ENCODE measurements at regions not wholly inside any gene's neighbourhood (a gene's known extent, or its start where the extent isn't known, plus 50 kb on each side); places are given as distances from the start of the nearest gene placed in this dataset.

DNA sequence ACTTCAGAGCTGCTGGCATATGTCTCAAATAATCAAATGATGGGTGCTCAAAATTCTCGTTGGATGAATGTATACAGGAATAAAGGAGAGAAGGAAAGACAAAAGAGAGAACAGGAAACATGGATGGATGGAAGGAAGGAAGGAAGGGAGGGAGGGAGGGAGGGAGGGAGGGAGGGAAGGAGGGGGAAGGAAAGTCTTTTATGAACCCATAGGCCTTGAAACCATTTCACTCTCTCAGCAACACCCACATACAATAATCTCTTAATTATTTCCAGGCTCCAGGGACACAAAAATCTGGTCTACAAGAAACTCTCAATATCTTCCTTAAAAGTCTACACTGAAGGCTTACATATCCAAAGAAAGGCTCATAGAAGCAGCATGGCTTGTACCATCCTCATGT lies 363.4 kb upstream of the TMPO start:
- CTCF ChIA-PET: no interaction called here

DNA sequence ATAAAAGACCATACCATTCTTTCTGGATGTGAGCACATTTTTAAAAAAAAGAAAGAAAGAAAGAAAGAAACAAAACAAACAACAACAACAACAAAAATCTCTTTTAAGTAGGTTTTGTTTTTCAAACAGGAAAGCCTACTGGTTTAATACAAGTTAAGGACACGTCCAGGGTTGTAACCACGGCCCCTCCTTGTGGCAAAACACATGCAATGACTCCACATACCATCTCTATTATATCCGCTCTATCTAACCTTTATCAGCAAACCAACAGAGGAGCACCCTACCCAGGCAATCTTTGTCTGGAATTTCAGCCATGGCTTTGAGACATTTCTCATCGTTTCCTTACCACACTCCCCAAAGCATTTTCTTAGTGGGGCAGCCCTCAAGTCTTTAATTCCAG lies 360.5 kb upstream of the TMPO start:
- Histone ChIP-seq H3K9me3 (ENCODE audit: control extremely low read depth in 1 of 3, control insufficient read depth in 2 of 3, insufficient read depth in 1 of 3, low read length in 2 of 3) (no peaks in the 10 kb centered on the region), H3K27me3 (replicated peaks in 1 of 4; ENCODE audit: control extremely low read depth in 1 of 4, control insufficient read depth in 3 of 4, insufficient read depth in 4 of 4, low read length in 3 of 4) (no peaks in the 10 kb centered on the region), H3K79me2 (ENCODE audit: control insufficient read depth, insufficient read depth, low read length) (no peaks in the 10 kb centered on the region), H4K20me1 (ENCODE audit: control insufficient read depth, insufficient read depth, low read length, poor library complexity, severe bottlenecking) (no peaks in the 10 kb centered on the region), H3K4me2 (replicated peaks; ENCODE audit: low read depth, low read length, poor library complexity, severe bottlenecking) (no peak overlapping the region), H3K4me3 (ENCODE audit: control extremely low read depth in 1 of 5, extremely low read depth in 1 of 5, insufficient read depth in 1 of 5, low read depth in 2 of 5, low read length in 4 of 5) (no peak overlapping the region), H3K9ac (ENCODE audit: low read length) (no peak overlapping the region), H3K4me1 (ENCODE audit: control insufficient read depth in 2 of 2, insufficient read depth in 2 of 2, low read length in 2 of 2) (no peaks in the 10 kb centered on the region), H2AFZ (ENCODE audit: insufficient read depth, low read depth, low read length, poor library complexity, severe bottlenecking) (no peak overlapping the region), H3K27ac (ENCODE audit: low read length in 2 of 2) (no peak overlapping the region), H3K36me3 (replicated peaks in 1 of 2; ENCODE audit: control extremely low read depth in 1 of 2, control insufficient read depth in 1 of 2, extremely low read depth in 1 of 2, insufficient read depth in 2 of 2, low read length in 1 of 2) (no peaks in the 10 kb centered on the region)
- H3K27me3 Mint-ChIP-seq: no peaks in the 10 kb centered on the region
- intact Hi-C loops (cut with micrococcal nuclease): no loop called here
- ATAC-seq (ENCODE audit: low read depth) (no peak), DNase-seq (no peak)
- TF ChIP-seq, protein P1, sequence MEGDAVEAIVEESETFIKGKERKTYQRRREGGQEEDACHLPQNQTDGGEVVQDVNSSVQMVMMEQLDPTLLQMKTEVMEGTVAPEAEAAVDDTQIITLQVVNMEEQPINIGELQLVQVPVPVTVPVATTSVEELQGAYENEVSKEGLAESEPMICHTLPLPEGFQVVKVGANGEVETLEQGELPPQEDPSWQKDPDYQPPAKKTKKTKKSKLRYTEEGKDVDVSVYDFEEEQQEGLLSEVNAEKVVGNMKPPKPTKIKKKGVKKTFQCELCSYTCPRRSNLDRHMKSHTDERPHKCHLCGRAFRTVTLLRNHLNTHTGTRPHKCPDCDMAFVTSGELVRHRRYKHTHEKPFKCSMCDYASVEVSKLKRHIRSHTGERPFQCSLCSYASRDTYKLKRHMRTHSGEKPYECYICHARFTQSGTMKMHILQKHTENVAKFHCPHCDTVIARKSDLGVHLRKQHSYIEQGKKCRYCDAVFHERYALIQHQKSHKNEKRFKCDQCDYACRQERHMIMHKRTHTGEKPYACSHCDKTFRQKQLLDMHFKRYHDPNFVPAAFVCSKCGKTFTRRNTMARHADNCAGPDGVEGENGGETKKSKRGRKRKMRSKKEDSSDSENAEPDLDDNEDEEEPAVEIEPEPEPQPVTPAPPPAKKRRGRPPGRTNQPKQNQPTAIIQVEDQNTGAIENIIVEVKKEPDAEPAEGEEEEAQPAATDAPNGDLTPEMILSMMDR (IDR thresholded peaks at IDR 0.05): no peak
- no peak for TF ChIP-seq EZH2 (IDR thresholded peaks at IDR 0.05; ENCODE audit: borderline replicate concordance, insufficient read depth, low read depth, low read length, poor library complexity, severe bottlenecking)
- H3K4me3 Mint-ChIP-seq: no peak overlapping the region
- 44% methylated on average over 4 of the region's 4 CpGs for WGBS (ENCODE audit: insufficient coverage)
- H3K4me1 Mint-ChIP-seq: no peaks in the 10 kb centered on the region
- no peaks in the 10 kb centered on the region for H3K9me3 Mint-ChIP-seq (ENCODE audit: insufficient read depth)
- ChIA-PET POLR2A (no interaction called here), CTCF (no interaction called here)
- no peak overlapping the region for H3K27ac Mint-ChIP-seq

More for the DNA sequence above, 363.4 kb upstream of the TMPO start:
- H3K4me3 Mint-ChIP-seq: no peak overlapping the region
- H3K27me3 ChIP-seq (replicated peaks in 1 of 4; ENCODE audit: control extremely low read depth in 1 of 4, control insufficient read depth in 3 of 4, insufficient read depth in 4 of 4, low read length in 3 of 4): no peaks in the 10 kb centered on the region
- H3K27me3 Mint-ChIP-seq: no peaks in the 10 kb centered on the region
- H3K9me3 ChIP-seq (ENCODE audit: control extremely low read depth in 1 of 3, control insufficient read depth in 2 of 3, insufficient read depth in 1 of 3, low read length in 2 of 3): no peaks in the 10 kb centered on the region
- H3K27ac ChIP-seq (ENCODE audit: low read length in 2 of 2): no peak overlapping the region
- no peaks in the 10 kb centered on the region for H3K4me1 ChIP-seq (ENCODE audit: control insufficient read depth in 2 of 2, insufficient read depth in 2 of 2, low read length in 2 of 2)
- H2AFZ ChIP-seq (ENCODE audit: insufficient read depth, low read depth, low read length, poor library complexity, severe bottlenecking): no peak overlapping the region
- H3K79me2 ChIP-seq (ENCODE audit: control insufficient read depth, insufficient read depth, low read length): no peaks in the 10 kb centered on the region
- POLR2A ChIA-PET: no interaction called here
- no peak overlapping the region for H3K4me2 ChIP-seq (replicated peaks; ENCODE audit: low read depth, low read length, poor library complexity, severe bottlenecking)
- H3K27ac Mint-ChIP-seq: no peak overlapping the region
- no peaks in the 10 kb centered on the region for H4K20me1 ChIP-seq (ENCODE audit: control insufficient read depth, insufficient read depth, low read length, poor library complexity, severe bottlenecking)
- intact Hi-C loops (cut with micrococcal nuclease): no loop called here
- no CpG with 5 or more reads among the region's 1 CpG for WGBS (ENCODE audit: insufficient coverage)
- TF ChIP-seq, protein P1 (IDR thresholded peaks at IDR 0.05): no peak
- no peak for TF ChIP-seq EZH2 (IDR thresholded peaks at IDR 0.05; ENCODE audit: borderline replicate concordance, insufficient read depth, low read depth, low read length, poor library complexity, severe bottlenecking)
- DNase-seq (no peak), ATAC-seq (ENCODE audit: low read depth) (no peak)
- no peak overlapping the region for H3K9ac ChIP-seq (ENCODE audit: low read length)
- no peaks in the 10 kb centered on the region for H3K4me1 Mint-ChIP-seq
- no peaks in the 10 kb centered on the region for H3K36me3 ChIP-seq (replicated peaks in 1 of 2; ENCODE audit: control extremely low read depth in 1 of 2, control insufficient read depth in 1 of 2, extremely low read depth in 1 of 2, insufficient read depth in 2 of 2, low read length in 1 of 2)
- no peaks in the 10 kb centered on the region for H3K9me3 Mint-ChIP-seq (ENCODE audit: insufficient read depth)
- H3K4me3 ChIP-seq (ENCODE audit: control extremely low read depth in 1 of 5, extremely low read depth in 1 of 5, insufficient read depth in 1 of 5, low read depth in 2 of 5, low read length in 4 of 5): no peak overlapping the region
